ENCODE measurements at regions not wholly inside any gene's neighbourhood (a gene's known extent, or its start where the extent isn't known, plus 50 kb on each side); places are given as distances from the start of the nearest gene placed in this dataset.

DNA sequence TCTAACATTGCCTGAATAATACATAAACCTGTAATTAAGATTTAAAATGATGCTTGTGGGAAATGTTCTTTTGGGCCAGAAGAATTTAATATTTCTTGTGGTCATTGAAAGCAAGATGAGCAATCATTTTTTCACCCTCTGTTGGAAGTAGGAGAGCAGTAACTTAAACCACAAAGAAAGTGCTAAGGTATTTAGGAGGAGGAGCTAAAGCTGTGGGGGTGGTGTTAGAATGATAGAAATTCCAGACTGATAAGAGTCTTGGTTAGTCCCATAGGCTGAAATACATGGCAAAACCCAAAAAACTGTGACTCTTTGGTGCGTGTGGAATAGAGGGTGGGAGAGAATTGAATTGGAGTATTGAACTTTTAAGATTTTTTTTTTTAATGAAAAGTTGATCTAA, 247.0 kb downstream of the YTHDC2 start:
- no peak for TF ChIP-seq CTCF (IDR thresholded peaks at IDR 0.05)
- no peak for TF ChIP-seq POLR2A (IDR thresholded peaks at IDR 0.05)
